Endothelial cell of umbilical vein (primary cell): ENCODE measurements at regions not wholly inside any gene's neighbourhood (a gene's known extent, or its start where the extent isn't known, plus 50 kb on each side); places are given as distances from the start of the nearest gene placed in this dataset.

Experiments used
- BruUV-seq: library from RNA; stranded (reverse); fragments of 400-500 nt; replicated peaks from 2 replicates; lab custom pipeline; 2021; lab: Mats Ljungman, UMichigan
- CTCF ChIA-PET: fragments of 300-600, 350-600 bp; sonication (Branson Sonifier 250); formaldehyde crosslinking; loops from one replicate; lab custom pipeline; 2021; ENCODE audit warnings: antibody characterized with exemption, inconsistent platforms; lab: Charles Lee
- POLR2A ChIA-PET: fragments of 300-600, 350-600 bp; sonication (Branson Sonifier 250); formaldehyde crosslinking; loops from one replicate; lab custom pipeline; 2021; ENCODE audit warnings: antibody characterized with exemption, inconsistent platforms; lab: Charles Lee
- DNase-seq: peaks from one replicate; pipeline ENCODE4 v3.0.0-alpha.2; 2011; ENCODE audit warnings: low read depth, low spot score
- FAIRE-seq: peaks from 2 replicates; lab custom pipeline; 2011; peaks lifted over from hg19 to GRCh38; lab: Jason Lieb, UNC
- H2AFZ ChIP-seq: 2 replicates; pipeline ENCODE4 v1.6.0; 2012; ENCODE audit warnings: low read depth, low read length, control low read depth, inconsistent platforms
- H3K27ac ChIP-seq: 2 replicates; pipeline ENCODE4 v1.5.1; 2011; ENCODE audit warnings: low read depth, mild to moderate bottlenecking, control low read depth, low read length, moderate library complexity; ENCODE audit not compliant: insufficient read depth
- H3K27me3 ChIP-seq, 2 experiments: 2 replicates each; pipeline versions ENCODE4 v1.6.0 to v1.6.1; 2011; ENCODE audit warnings: low read length in 2 of 2, mixed read lengths in 1 of 2; ENCODE audit not compliant: control insufficient read depth in 2 of 2, insufficient read depth in 2 of 2
- H3K36me3 ChIP-seq, 2 experiments: 2 replicates in 1 of 2; 3 replicates in 1 of 2; pipeline ENCODE4 v1.5.1; 2011; ENCODE audit warnings: low read length in 2 of 2, mild to moderate bottlenecking in 1 of 2, moderate library complexity in 1 of 2; ENCODE audit not compliant: control insufficient read depth in 2 of 2, insufficient read depth in 2 of 2; ENCODE audit errors: extremely low read depth in 1 of 2
- H3K4me1 ChIP-seq: 3 replicates; pipeline ENCODE4 v1.5.1; 2011; ENCODE audit warnings: mild to moderate bottlenecking, low read length; ENCODE audit not compliant: control insufficient read depth, insufficient read depth; ENCODE audit errors: extremely low read depth
- H3K4me2 ChIP-seq: 2 replicates; pipeline ENCODE4 v1.6.1; 2011; ENCODE audit warnings: low read length, control low read depth, mixed read lengths; ENCODE audit not compliant: insufficient read depth
- H3K4me3 ChIP-seq, 3 experiments: fragments of 200-600 bp in 1 of 3; sonication (generic), shearing (Covaris generic) in 1 of 3; replicated peaks in 1 of 3; 2 replicates each; pipeline ENCODE4 v1.5.1; 2011 to 2016; ENCODE audit warnings: control low read depth in 3 of 3, low read length in 3 of 3, mild to moderate bottlenecking in 2 of 3, inconsistent platforms in 1 of 3, low read depth in 1 of 3, moderate library complexity in 1 of 3; ENCODE audit not compliant: insufficient read depth in 1 of 3
- H3K79me2 ChIP-seq: 2 replicates; pipeline ENCODE4 v1.6.0; 2012; ENCODE audit warnings: low read length, inconsistent platforms; ENCODE audit not compliant: control insufficient read depth, insufficient read depth
- H3K9ac ChIP-seq: replicated peaks from 2 replicates; pipeline ENCODE3; 2011; ENCODE audit warnings: low read length, control low read depth; ENCODE audit not compliant: insufficient read depth; ENCODE audit errors: extremely low read depth
- H3K9me1 ChIP-seq: replicated peaks from 3 replicates; pipeline ENCODE4 v1.6.0; 2011; ENCODE audit warnings: mild to moderate bottlenecking, low read length; ENCODE audit not compliant: control insufficient read depth, insufficient read depth; ENCODE audit errors: extremely low read depth
- H3K9me3 ChIP-seq: replicated peaks from 2 replicates; pipeline ENCODE4 v1.5.1; 2012; ENCODE audit warnings: low read length, inconsistent platforms; ENCODE audit not compliant: control insufficient read depth, insufficient read depth
- H4K20me1 ChIP-seq: replicated peaks from 2 replicates; pipeline ENCODE3; 2011; ENCODE audit warnings: mild to moderate bottlenecking, low read length; ENCODE audit not compliant: control insufficient read depth, insufficient read depth; ENCODE audit errors: extremely low read depth
- CTCF ChIP-seq, 2 donors: IDR thresholded peaks; 1 replicate in 1 of 2; 2 replicates in 1 of 2; pipeline ENCODE4 v1.5.1; 2011; ENCODE audit warnings: low read length in 2 of 2, mild to moderate bottlenecking in 2 of 2, moderate library complexity in 2 of 2, control low read depth in 1 of 2, inconsistent platforms in 1 of 2, low read depth in 1 of 2; ENCODE audit not compliant: insufficient read depth in 1 of 2; ENCODE audit errors: extremely low read depth in 1 of 2
- EZH2 ChIP-seq: IDR thresholded peaks from 2 replicates; pipeline ENCODE4 v1.6.1; 2012; ENCODE audit warnings: borderline replicate concordance, low read depth, mild to moderate bottlenecking, moderate library complexity, low read length, inconsistent platforms; ENCODE audit not compliant: severe bottlenecking
- FOS ChIP-seq: IDR thresholded peaks from 2 replicates; pipeline ENCODE4 v1.6.1; 2011; ENCODE audit warnings: mild to moderate bottlenecking, low read length, moderate library complexity, borderline replicate concordance; ENCODE audit not compliant: insufficient read depth
- GATA2 ChIP-seq: IDR thresholded peaks from 2 replicates; pipeline ENCODE4 v1.7.0; 2011; ENCODE audit warnings: low read depth, mild to moderate bottlenecking, moderate library complexity, mixed read lengths, low read length; ENCODE audit not compliant: insufficient read length, insufficient read depth
- JUN ChIP-seq: IDR thresholded peaks from 2 replicates; pipeline ENCODE4 v1.6.1; 2011; ENCODE audit warnings: borderline replicate concordance, low read depth; ENCODE audit not compliant: insufficient read length, insufficient read depth
- MYC ChIP-seq: IDR thresholded peaks from one replicate; pipeline ENCODE4 v1.6.1; 2011; ENCODE audit warnings: mild to moderate bottlenecking, low read depth, low read length
- POLR2A ChIP-seq: IDR thresholded peaks from 2 replicates; pipeline ENCODE4 v1.6.1; 2012; ENCODE audit warnings: low read depth, mild to moderate bottlenecking, control low read depth, low read length
- POLR2AphosphoS5 ChIP-seq: IDR thresholded peaks from 2 replicates; pipeline ENCODE4 v1.6.1; 2012; ENCODE audit warnings: low read depth, mild to moderate bottlenecking, control low read depth, low read length, moderate library complexity; ENCODE audit not compliant: insufficient read depth
- dilution Hi-C: fragments of 300-500 bp; cut with MboI; formaldehyde crosslinking; loops from one replicate; pipeline ENCODE4 v1.15.0; 2019; ENCODE audit warnings: low sequenced_read_pairs; ENCODE audit not compliant: extremely low pct_ligation_motif_present
- intact Hi-C: fragments of 100-400 bp; cut with micrococcal nuclease; formaldehyde crosslinking; loops from one replicate; pipeline ENCODE4 v1.10.0; 2022

- H3K27me3 ChIP-seq: no peaks in the 10 kb centered on the region
- no peaks in the 10 kb centered on the region for H3K4me1 ChIP-seq
- DNase-seq (no peak), FAIRE-seq (no peak)
- ChIA-PET POLR2A (no interaction called here), CTCF (no interaction called here)
- no peaks in the 10 kb centered on the region for H3K79me2 ChIP-seq
- no TSS peak for BruUV-seq
- H2AFZ ChIP-seq: no peak overlapping the region
- no peaks in the 10 kb centered on the region for H4K20me1 ChIP-seq
- H3K9ac ChIP-seq: no peak overlapping the region
- no peaks in the 10 kb centered on the region for H3K9me1 ChIP-seq
- no peak overlapping the region for H3K4me3 ChIP-seq
- H3K27ac ChIP-seq: no peak overlapping the region
- dilution Hi-C loops (no loop called here), intact Hi-C loops (no loop called here)
- H3K36me3 ChIP-seq: no peaks in the 10 kb centered on the region
- TF ChIP-seq POLR2AphosphoS5: no peak
- TF ChIP-seq POLR2A: no peak
- TF ChIP-seq CTCF (IDR thresholded peaks at IDR 0.05; ENCODE audit: extremely low read depth in 1 of 2, insufficient read depth in 1 of 2, low read depth in 1 of 2, low read length in 2 of 2): no peak
- no peak for TF ChIP-seq GATA2
- no peak for TF ChIP-seq EZH2
- no peak for TF ChIP-seq MYC
- TF ChIP-seq FOS: no peak
- no peak for TF ChIP-seq JUN
- H3K4me2 ChIP-seq: no peak overlapping the region
- H3K9me3 ChIP-seq: no peaks in the 10 kb centered on the region
These were observed 65.3 kb downstream of the PCDH20 start for GRCh38 chr13:61350341-61350740.
